GM19025 (cell line): ENCODE measurements at regions not wholly inside any gene's neighbourhood (a gene's known extent, or its start where the extent isn't known, plus 50 kb on each side); places are given as distances from the start of the nearest gene placed in this dataset.
"Not testable (repeated sequence)": the region's sequence is repeated elsewhere in the genome, so short reads cannot be mapped to it uniquely, and the experiment has no call there.

Experiments used
- ATAC-seq: cut with Tn5 transposase; IDR thresholded peaks from one replicate; pipeline ENCODE4 v1.9.1; 2021; ENCODE audit warnings: mild to moderate bottlenecking, low read depth, moderate library complexity; ENCODE audit not compliant: unreplicated experiment

- ATAC-seq = no peak
These were observed 175.5 kb upstream of the PTBP2 start for GRCh38 chr1:96545935-96546656.

DNA sequence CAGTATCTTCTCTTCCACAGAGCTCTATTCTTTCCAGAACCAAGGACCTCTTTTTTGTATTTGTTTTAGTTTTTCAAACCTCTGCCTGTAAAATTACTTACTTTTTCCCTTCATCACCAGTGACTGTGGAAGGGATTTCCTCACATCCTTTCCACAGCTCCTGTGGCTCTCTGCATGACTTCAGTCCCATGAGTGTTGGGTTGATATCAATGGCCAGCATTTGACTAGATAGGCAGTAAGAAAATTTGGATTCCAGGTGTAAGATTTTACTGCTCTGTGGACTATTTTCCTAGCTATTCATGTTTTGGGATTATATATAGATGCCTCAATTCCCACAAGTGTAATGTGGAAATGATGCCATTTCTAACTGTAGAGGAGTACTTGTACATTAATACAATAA, 171.5 kb upstream of the PTBP2 start:
- ATAC-seq = no peak

DNA sequence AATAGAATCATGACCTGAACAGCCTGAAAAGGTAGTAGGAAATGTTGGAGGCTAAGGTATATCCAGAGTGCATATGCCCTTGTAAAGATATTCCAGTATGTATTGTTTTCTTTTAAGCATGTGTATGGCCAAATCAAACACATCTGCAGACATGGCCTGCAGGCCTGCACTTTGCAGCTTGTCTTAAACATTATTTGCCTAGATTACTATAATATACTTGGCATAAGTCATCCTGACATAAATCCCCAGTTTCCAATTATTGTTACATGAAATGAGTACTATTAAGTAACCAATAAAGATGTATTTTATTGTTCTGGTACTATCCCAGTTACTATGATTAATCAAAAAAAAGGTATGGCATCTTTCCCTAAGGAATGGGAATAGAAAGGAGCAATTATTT, 169.1 kb upstream of the PTBP2 start:
- no peak for ATAC-seq

DNA sequence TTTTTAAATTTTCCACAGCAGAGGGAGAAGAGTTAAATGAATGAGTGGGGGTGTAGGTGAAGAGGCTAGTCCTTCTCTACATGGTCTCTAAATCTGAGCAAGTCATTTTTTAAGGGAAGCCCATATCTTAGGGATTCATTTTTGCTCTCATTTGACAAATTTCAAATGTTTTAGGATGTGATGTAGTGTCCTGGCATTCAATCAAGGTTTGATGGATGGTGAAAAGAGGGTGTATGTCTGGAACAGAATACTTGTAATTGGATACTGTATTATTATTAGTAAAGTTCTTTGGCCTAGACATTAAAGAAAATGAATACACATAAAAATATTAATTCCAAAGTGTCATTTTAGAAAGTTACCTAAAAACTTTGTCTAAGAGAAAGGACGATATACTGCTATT, 167.8 kb upstream of the PTBP2 start:
- ATAC-seq = no peak

DNA sequence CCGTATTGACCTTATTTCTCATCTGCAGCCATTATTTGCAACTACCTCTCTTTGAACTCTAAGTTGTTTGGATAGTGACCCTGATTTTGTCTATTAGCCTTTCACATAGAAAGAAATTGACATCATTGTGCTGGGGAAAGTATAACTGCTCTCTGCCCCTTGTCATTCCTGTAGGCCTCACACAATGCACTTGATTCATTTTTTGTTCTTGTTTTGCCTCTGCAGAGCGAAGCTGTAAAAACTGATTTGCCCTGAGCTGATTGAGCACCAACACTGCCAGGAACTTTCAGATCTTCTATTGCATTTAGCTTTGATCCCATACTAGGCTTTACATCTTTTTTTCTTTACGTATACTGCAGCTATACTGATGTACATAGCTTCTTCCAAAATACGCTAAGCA, 167.2 kb upstream of the PTBP2 start:
- no peak for ATAC-seq

DNA sequence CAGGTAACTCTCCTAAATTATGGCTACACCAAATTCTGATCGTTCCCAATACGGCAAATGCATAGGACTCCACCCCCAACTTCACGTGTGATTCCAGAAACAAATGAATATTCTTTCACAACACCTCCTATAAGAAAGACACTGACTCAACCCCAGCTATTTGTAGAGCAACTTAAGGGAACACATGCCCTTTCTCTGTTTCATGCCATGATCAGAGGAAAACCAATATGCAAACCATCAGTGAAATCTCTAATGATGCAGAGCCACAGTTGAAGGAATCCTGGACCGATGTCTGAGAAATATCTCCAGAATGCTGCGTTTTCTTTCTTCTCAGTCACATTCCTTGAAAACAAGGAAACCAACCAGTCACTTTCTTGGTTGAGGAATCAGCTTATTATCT, 164.2 kb upstream of the PTBP2 start:
- no peak for ATAC-seq

- ATAC-seq = no peak
These were observed 162.9 kb upstream of the PTBP2 start for GRCh38 chr1:96558635-96559034.

- no peak for ATAC-seq
These were observed 162.4 kb upstream of the PTBP2 start for GRCh38 chr1:96559181-96559580.

GRCh38 chr1:96559707-96560596, 161.6 kb upstream of the PTBP2 start:
- ATAC-seq = no peak

GRCh38 chr1:96562094-96562493, 159.5 kb upstream of the PTBP2 start:
- ATAC-seq = no peak

- not testable (repeated sequence) for ATAC-seq
These were observed 157.2 kb upstream of the PTBP2 start for GRCh38 chr1:96564401-96564800.

GRCh38 chr1:96565546-96565945, 156.0 kb upstream of the PTBP2 start:
- no peak for ATAC-seq

GRCh38 chr1:96568639-96569038, 152.9 kb upstream of the PTBP2 start:
- no peak for ATAC-seq

GRCh38 chr1:96569288-96569687, 152.3 kb upstream of the PTBP2 start:
- ATAC-seq = no peak

GRCh38 chr1:96579636-96580035, 141.9 kb upstream of the PTBP2 start:
- no peak for ATAC-seq

GRCh38 chr1:96580920-96581319, 140.7 kb upstream of the PTBP2 start:
- ATAC-seq = no peak

DNA sequence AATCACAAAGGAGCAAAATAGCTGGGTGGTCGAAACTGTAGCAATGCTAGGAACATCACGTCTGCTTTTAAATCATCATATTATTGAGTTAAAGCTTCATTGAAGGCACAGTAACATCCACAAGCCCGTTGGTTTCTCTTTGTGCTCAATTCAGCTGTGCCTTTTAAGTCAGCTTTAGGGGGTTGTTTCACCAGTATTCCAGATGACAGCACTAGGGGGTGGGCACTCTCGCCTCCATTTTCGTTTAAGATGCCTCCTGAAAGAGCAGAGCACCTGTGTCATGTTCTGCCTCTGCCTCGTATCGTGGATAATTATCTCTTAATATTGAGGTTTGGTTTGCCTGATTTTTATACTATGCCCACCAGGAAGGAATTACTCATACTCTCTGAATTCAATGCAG, 139.8 kb upstream of the PTBP2 start:
- no peak for ATAC-seq

DNA sequence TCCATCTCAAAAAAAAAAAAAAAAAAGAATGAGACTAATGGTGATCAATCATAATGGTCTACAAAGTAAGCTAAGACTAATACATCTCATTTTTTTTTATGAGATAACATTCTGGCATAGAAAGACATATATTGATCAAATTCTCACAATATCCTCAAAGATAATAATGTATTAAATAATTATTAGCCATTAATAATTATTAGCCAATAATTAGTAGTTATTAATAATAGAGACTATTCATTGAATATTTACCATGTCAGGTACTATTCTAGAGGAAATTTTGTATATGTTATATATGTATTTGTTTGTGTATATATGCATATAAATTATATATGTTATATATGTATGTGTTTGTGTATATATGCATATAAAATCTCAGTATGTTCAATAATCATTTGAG, 137.7 kb upstream of the PTBP2 start:
- ATAC-seq = no peak

DNA sequence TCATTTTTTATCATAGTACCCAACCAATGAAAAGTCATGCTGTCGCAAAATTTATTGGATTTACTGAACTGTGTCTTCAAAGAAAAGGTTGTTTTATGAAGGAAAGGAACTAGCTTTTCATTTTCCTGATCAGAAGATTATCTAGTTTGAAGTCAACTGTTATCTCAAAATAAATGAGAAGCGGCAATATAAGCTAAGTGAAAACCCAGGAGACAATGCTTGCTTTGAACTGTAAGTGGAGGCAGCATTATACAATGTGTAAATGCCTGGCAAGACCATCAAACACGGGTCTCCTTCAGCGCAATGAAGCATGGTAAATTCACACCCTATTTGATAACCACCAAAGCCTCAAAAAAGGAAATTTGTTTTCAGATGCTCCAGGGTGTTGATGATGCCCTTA, 134.4 kb upstream of the PTBP2 start:
- ATAC-seq = no peak

- ATAC-seq = no peak
These were observed 133.1 kb upstream of the PTBP2 start for GRCh38 chr1:96588416-96588995.

DNA sequence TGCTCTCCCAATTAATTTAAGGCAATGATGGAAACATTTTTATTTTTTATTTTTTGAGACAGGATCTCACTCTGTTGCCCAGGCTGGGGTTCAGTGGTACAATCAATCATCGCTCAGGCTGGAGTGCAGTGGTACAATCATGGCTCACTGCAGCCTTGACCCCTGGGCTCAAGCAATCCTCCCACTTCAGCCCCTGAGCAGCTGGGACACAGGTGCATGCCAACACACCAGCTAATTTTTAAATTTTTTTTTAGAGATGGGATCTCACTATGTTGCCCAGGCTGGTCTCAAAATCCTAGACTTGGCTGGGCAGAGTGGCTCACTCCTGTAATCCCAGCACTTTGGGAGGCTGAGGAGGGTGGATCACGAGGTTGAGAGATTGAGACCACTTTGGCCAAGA, 126.1 kb upstream of the PTBP2 start:
- ATAC-seq = not testable (repeated sequence)
